PC-9 (cell line): ENCODE measurements at regions not wholly inside any gene's neighbourhood (a gene's known extent, or its start where the extent isn't known, plus 50 kb on each side); places are given as distances from the start of the nearest gene placed in this dataset.

ENCODE experiments used
- BruUV-seq: library from RNA; stranded (reverse); fragments of 400-500 nt; replicated peaks from 2 replicates; lab custom pipeline; 2021; lab: Mats Ljungman, UMichigan
- CTCF ChIA-PET: fragments of 300-600 bp; sonication (Branson Sonifier 250); formaldehyde crosslinking; loops from one replicate; lab custom pipeline; 2022; ENCODE audit warnings: antibody characterized with exemption; lab: Charles Lee
- POLR2A ChIA-PET: fragments of 300-600 bp; sonication (Branson Sonifier 250); formaldehyde crosslinking; loops from one replicate; lab custom pipeline; 2022; ENCODE audit warnings: antibody characterized with exemption; ENCODE audit not compliant: unreplicated experiment; lab: Charles Lee
- DNase-seq, 2 experiments: peaks; one replicate each; pipeline versions ENCODE4 v3.0.0 to v3.0.0-alpha.2; 2015 to 2022; ENCODE audit warnings: mixed read lengths in 1 of 2
- H2AFZ ChIP-seq: fragments of 200-600 bp; sonication (generic); 2 replicates; pipeline ENCODE4 v1.8.1; 2017; ENCODE audit warnings: antibody characterized with exemption
- H3F3A ChIP-seq: fragments of 200-600 bp; sonication (generic); 2 replicates; pipeline ENCODE4 v1.8.1; 2017; ENCODE audit warnings: antibody characterized with exemption, mild to moderate bottlenecking, low read depth; ENCODE audit not compliant: insufficient read depth
- H3K27ac ChIP-seq: fragments of 200-600 bp; sonication (generic); 2 replicates; pipeline ENCODE4 v1.6.1; 2016; ENCODE audit warnings: mixed run types
- H3K27me3 ChIP-seq: fragments of 200-600 bp; sonication (generic); 2 replicates; pipeline ENCODE4 v1.6.1; 2016; ENCODE audit warnings: low read depth, mixed run types; ENCODE audit not compliant: insufficient read depth
- H3K36me3 ChIP-seq: fragments of 200-600 bp; sonication (generic); 2 replicates; pipeline ENCODE4 v1.6.1; 2016; ENCODE audit warnings: low read depth, mixed run types
- H3K4me1 ChIP-seq: fragments of 200-600 bp; sonication (generic); replicated peaks from 2 replicates; pipeline ENCODE4 v1.6.1; 2016; ENCODE audit warnings: mixed run types; ENCODE audit not compliant: insufficient read depth
- H3K4me2 ChIP-seq: fragments of 200-600 bp; sonication (generic); 2 replicates; pipeline ENCODE4 v1.6.1; 2017; ENCODE audit warnings: mixed run types
- H3K4me3 ChIP-seq: fragments of 200-600 bp; sonication (generic); 2 replicates; pipeline ENCODE4 v1.6.1; 2016; ENCODE audit warnings: mixed run types
- H3K79me2 ChIP-seq: fragments of 200-600 bp; sonication (generic); 2 replicates; pipeline ENCODE4 v1.6.1; 2017; ENCODE audit warnings: low read depth, mixed run types
- H3K9me2 ChIP-seq: fragments of 200-600 bp; sonication (generic); 2 replicates; pipeline ENCODE4 v1.8.1; 2017; ENCODE audit warnings: mild to moderate bottlenecking; ENCODE audit not compliant: insufficient read depth
- H3K9me3 ChIP-seq: fragments of 200-600 bp; sonication (generic); 2 replicates; pipeline ENCODE4 v1.8.1; 2016; ENCODE audit warnings: low read depth; ENCODE audit not compliant: insufficient read depth
- H4K20me1 ChIP-seq: fragments of 200-600 bp; sonication (generic); 2 replicates; pipeline ENCODE4 v1.8.1; 2017; ENCODE audit not compliant: insufficient read depth
- CTCF ChIP-seq: fragments of 200-600 bp; sonication (generic); conservative IDR thresholded peaks from 2 replicates; pipeline ENCODE4 v1.6.1; 2017; ENCODE audit warnings: mixed run types, antibody characterized with exemption, mild to moderate bottlenecking, moderate library complexity
- EZH2 ChIP-seq: fragments of 200-600 bp; sonication (generic); IDR thresholded peaks from 2 replicates; pipeline ENCODE4 v1.8.0; 2017; ENCODE audit warnings: antibody characterized with exemption, low read depth
- intact Hi-C: fragments of 100-400 bp; cut with micrococcal nuclease; formaldehyde crosslinking; loops from one replicate; pipeline ENCODE4 v1.10.0; 2022; ENCODE audit not compliant: unreplicated experiment

GRCh38 chr4:180057891-180058671 lies 2185.1 kb upstream of the TENM3 start:
- Histone ChIP-seq H3K36me3 (no peaks in the 10 kb centered on the region), H3K4me1 (0 out of 2 replicates have a peak, but pooled peaks cover 5% of the 10 kb centered on the region), H3K9me3 (no peaks in the 10 kb centered on the region), H3K4me3 (peak overlapping the region; percentile 52; the same call in 1 of the 2 replicates), H3K27me3 (peaks cover 41% of the 10 kb centered on the region), H3F3A (no peaks in the 10 kb centered on the region), H2AFZ (peak overlapping the region; percentile 68), H3K9me2 (no peaks in the 10 kb centered on the region), H3K27ac (no peak overlapping the region), H3K79me2 (no peaks in the 10 kb centered on the region), H3K4me2 (peak overlapping the region; percentile 79), H4K20me1 (no peaks in the 10 kb centered on the region)
- TF ChIP-seq CTCF (no peak), EZH2 (no peak; the same call in 1 of the 2 replicates)
- CTCF ChIA-PET, result no interaction called here
- intact Hi-C loops, result loop anchor here (5.0 kb wide), 1 partner anchor 89 kb away; no protein-coding TSS in a partner anchor
- POLR2A ChIA-PET, result no interaction called here
- DNase-seq, result peak in 1 of 2 experiments; percentile 16
- BruUV-seq, result no TSS peak

GRCh38 chr4:180058691-180059215 lies 2184.4 kb upstream of the TENM3 start:
- Histone ChIP-seq H3K9me2 (no peaks in the 10 kb centered on the region), H3K27me3 (peaks cover 41% of the 10 kb centered on the region), H3K9me3 (no peaks in the 10 kb centered on the region), H3K4me2 (peak overlapping the region; percentile 82), H3K4me3 (peak overlapping the region; percentile 52; the same call in 1 of the 2 replicates), H4K20me1 (no peaks in the 10 kb centered on the region), H3F3A (no peaks in the 10 kb centered on the region), H3K4me1 (0 out of 2 replicates have a peak, but pooled peaks cover 5% of the 10 kb centered on the region), H3K79me2 (no peaks in the 10 kb centered on the region), H2AFZ (0 out of 2 replicates have a peak overlapping the region, but pooled peaks have one; percentile 70), H3K36me3 (no peaks in the 10 kb centered on the region), H3K27ac (no peak overlapping the region)
- DNase-seq, result peak in 1 of 2 experiments; percentile 30
- no TSS peak for BruUV-seq
- intact Hi-C loops, result loop anchor here (5.0 kb wide), 1 partner anchor 89 kb away; no protein-coding TSS in a partner anchor
- TF ChIP-seq EZH2, result no peak
- no peak for TF ChIP-seq CTCF
- POLR2A ChIA-PET, result no interaction called here
- CTCF ChIA-PET, result no interaction called here

- H3K9me2 ChIP-seq, result no peaks in the 10 kb centered on the region
- ChIA-PET POLR2A (no interaction called here), CTCF (no interaction called here)
- H3K4me3 ChIP-seq, result peak overlapping the region; percentile 52; the same call in 1 of the 2 replicates
- no TSS peak for BruUV-seq
- no peaks in the 10 kb centered on the region for H3K79me2 ChIP-seq
- peak overlapping the region; percentile 82 for H3K4me2 ChIP-seq
- no peak for DNase-seq
- 0 out of 2 replicates have a peak, but pooled peaks cover 5% of the 10 kb centered on the region for H3K4me1 ChIP-seq
- peak overlapping the region; percentile 62; the same call in 1 of the 2 replicates for H2AFZ ChIP-seq
- H4K20me1 ChIP-seq, result no peaks in the 10 kb centered on the region
- TF ChIP-seq CTCF (no peak), EZH2 (peak; percentile 76; the same call in 1 of the 2 replicates)
- no peaks in the 10 kb centered on the region for H3F3A ChIP-seq
- intact Hi-C loops, result loop anchor here (5.0 kb wide), 1 partner anchor 88 kb away; no protein-coding TSS in a partner anchor
- no peak overlapping the region for H3K27ac ChIP-seq
- peaks cover 41% of the 10 kb centered on the region for H3K27me3 ChIP-seq
- no peaks in the 10 kb centered on the region for H3K9me3 ChIP-seq
- no peaks in the 10 kb centered on the region for H3K36me3 ChIP-seq
These were observed 2183.9 kb upstream of the TENM3 start for GRCh38 chr4:180059216-180059881.
